Calu3 (cell line): ENCODE measurements at regions not wholly inside any gene's neighbourhood (a gene's known extent, or its start where the extent isn't known, plus 50 kb on each side); places are given as distances from the start of the nearest gene placed in this dataset.

Source experiments
- BruUV-seq: library from RNA; stranded (reverse); fragments of 400-500 nt; replicated peaks from 2 replicates; lab custom pipeline; 2021; lab: Mats Ljungman, UMichigan
- CTCF ChIA-PET: fragments of 300-600 bp; sonication (Branson Sonifier 250); formaldehyde crosslinking; loops from one replicate; lab custom pipeline; 2022; ENCODE audit warnings: antibody characterized with exemption; lab: Charles Lee
- DNase-seq: peaks from one replicate; pipeline ENCODE4 v3.0.0; 2022
- H3K27ac Mint-ChIP-seq: one replicate; pipeline ENCODE4 v1.8.0; 2022; ENCODE audit warnings: mixed read lengths; ENCODE audit not compliant: unreplicated experiment
- H3K27me3 Mint-ChIP-seq: one replicate; pipeline ENCODE4 v1.8.0; 2022; ENCODE audit warnings: mixed read lengths; ENCODE audit not compliant: unreplicated experiment
- H3K36me3 Mint-ChIP-seq: one replicate; pipeline ENCODE4 v1.8.0; 2022; ENCODE audit warnings: mild to moderate bottlenecking, moderate library complexity, mixed read lengths; ENCODE audit not compliant: insufficient read depth, unreplicated experiment
- H3K4me1 Mint-ChIP-seq: one replicate; pipeline ENCODE4 v1.8.0; 2022; ENCODE audit warnings: mild to moderate bottlenecking, low read depth, mixed read lengths; ENCODE audit not compliant: unreplicated experiment
- H3K4me3 Mint-ChIP-seq: one replicate; pipeline ENCODE4 v1.8.0; 2022; ENCODE audit warnings: mild to moderate bottlenecking, low read depth, moderate library complexity, mixed read lengths; ENCODE audit not compliant: unreplicated experiment
- H3K9me3 Mint-ChIP-seq: one replicate; pipeline ENCODE4 v1.8.0; 2022; ENCODE audit warnings: low read depth, mixed read lengths; ENCODE audit not compliant: unreplicated experiment
- intact Hi-C: fragments of 100-400 bp; cut with micrococcal nuclease; formaldehyde crosslinking; loops from one replicate; pipeline ENCODE4 v1.10.0; 2022; ENCODE audit not compliant: unreplicated experiment
- TF ChIP-seq, protein P1 (sequence below): fragments of 200-600 bp; IDR thresholded peaks from one replicate; pipeline ENCODE4 v1.8.0; 2022; ENCODE audit warnings: antibody characterized with exemption; ENCODE audit not compliant: unreplicated experiment

- BruUV-seq = no TSS peak
- DNase-seq = peak; percentile 38
- CTCF ChIA-PET = no interaction called here
- H3K27ac Mint-ChIP-seq = peak overlapping the region; percentile 15
- H3K9me3 Mint-ChIP-seq = peaks cover 2% of the 10 kb centered on the region
- TF ChIP-seq, protein P1, sequence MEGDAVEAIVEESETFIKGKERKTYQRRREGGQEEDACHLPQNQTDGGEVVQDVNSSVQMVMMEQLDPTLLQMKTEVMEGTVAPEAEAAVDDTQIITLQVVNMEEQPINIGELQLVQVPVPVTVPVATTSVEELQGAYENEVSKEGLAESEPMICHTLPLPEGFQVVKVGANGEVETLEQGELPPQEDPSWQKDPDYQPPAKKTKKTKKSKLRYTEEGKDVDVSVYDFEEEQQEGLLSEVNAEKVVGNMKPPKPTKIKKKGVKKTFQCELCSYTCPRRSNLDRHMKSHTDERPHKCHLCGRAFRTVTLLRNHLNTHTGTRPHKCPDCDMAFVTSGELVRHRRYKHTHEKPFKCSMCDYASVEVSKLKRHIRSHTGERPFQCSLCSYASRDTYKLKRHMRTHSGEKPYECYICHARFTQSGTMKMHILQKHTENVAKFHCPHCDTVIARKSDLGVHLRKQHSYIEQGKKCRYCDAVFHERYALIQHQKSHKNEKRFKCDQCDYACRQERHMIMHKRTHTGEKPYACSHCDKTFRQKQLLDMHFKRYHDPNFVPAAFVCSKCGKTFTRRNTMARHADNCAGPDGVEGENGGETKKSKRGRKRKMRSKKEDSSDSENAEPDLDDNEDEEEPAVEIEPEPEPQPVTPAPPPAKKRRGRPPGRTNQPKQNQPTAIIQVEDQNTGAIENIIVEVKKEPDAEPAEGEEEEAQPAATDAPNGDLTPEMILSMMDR = no peak
- H3K4me3 Mint-ChIP-seq = peak overlapping the region; percentile 67
- intact Hi-C loops = no loop called here
- peaks cover 7% of the 10 kb centered on the region for H3K4me1 Mint-ChIP-seq
- no peaks in the 10 kb centered on the region for H3K36me3 Mint-ChIP-seq
- no peaks in the 10 kb centered on the region for H3K27me3 Mint-ChIP-seq
Observed at GRCh38 chr12:41932470-41932991, 212.1 kb downstream of the GXYLT1 start.

- CTCF ChIA-PET = no interaction called here
Observed at GRCh38 chr12:41930866-41931437, 213.7 kb downstream of the GXYLT1 start.

DNA sequence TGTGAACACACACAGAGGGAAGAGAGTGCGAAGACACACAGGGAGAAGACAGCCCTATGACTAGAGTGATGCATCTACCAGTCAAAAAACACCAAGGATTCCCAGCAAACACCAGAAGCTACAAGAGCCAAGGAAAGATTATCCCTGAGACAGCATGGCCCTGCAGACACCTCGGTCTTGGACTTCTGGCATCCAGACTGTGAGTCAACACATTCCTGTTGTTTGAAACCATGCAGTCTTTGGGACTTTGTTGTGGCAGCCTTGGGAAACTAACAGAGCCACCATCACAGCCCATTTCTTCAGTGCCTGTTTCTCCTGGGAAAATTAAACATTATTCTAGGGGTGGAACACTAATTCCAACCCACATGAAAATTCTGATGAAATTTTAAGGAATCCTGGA, 220.6 kb downstream of the GXYLT1 start:
- TF ChIP-seq, protein P1 = no peak
- Mint-ChIP-seq H3K36me3 (no peaks in the 10 kb centered on the region), H3K4me3 (no peak overlapping the region), H3K4me1 (no peaks in the 10 kb centered on the region), H3K27ac (no peak overlapping the region), H3K27me3 (no peaks in the 10 kb centered on the region), H3K9me3 (peaks cover 2% of the 10 kb centered on the region)
- intact Hi-C loops = no loop called here
- DNase-seq = no peak
- no TSS peak for BruUV-seq
- CTCF ChIA-PET = no interaction called here

More at GRCh38 chr12:41930866-41931437, 213.7 kb downstream of the GXYLT1 start:
- intact Hi-C loops = no loop called here
- no peak for DNase-seq
- Mint-ChIP-seq H3K27ac (no peak overlapping the region), H3K36me3 (no peaks in the 10 kb centered on the region), H3K27me3 (no peaks in the 10 kb centered on the region), H3K4me1 (peaks cover 7% of the 10 kb centered on the region), H3K4me3 (no peak overlapping the region), H3K9me3 (peaks cover 2% of the 10 kb centered on the region)
- no TSS peak for BruUV-seq
- TF ChIP-seq, protein P1 = no peak

DNA sequence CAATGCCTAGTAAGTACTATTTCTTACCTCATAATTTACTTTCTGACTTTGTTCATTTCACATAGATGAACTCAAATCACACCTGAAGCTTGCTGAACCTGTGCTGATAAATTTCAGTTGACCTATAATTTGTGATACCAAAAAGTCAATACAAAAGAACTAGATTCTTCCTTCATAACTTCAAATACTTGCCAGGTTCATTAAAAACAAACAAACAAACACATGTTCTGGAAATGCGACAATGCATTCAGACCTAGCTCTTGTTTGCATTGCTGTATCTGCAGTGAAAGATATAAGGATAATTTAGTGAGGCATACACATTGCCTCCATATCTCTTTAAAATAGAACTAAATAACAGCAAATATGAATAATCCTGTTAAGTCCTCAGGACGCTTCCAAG, 221.3 kb downstream of the GXYLT1 start:
- H3K27ac Mint-ChIP-seq = no peak overlapping the region

More for the DNA sequence above, 221.3 kb downstream of the GXYLT1 start:
- intact Hi-C loops = no loop called here
- H3K4me1 Mint-ChIP-seq = peaks cover under 1% of the 10 kb centered on the region
- no peaks in the 10 kb centered on the region for H3K36me3 Mint-ChIP-seq
- no peak overlapping the region for H3K4me3 Mint-ChIP-seq
- TF ChIP-seq, protein P1 = no peak
- peaks cover 2% of the 10 kb centered on the region for H3K9me3 Mint-ChIP-seq
- BruUV-seq = no TSS peak
- H3K27me3 Mint-ChIP-seq = no peaks in the 10 kb centered on the region
- CTCF ChIA-PET = no interaction called here
- DNase-seq = no peak
